Progenitor cell of endocrine pancreas (in vitro differentiated cells): ENCODE measurements at regions not wholly inside any gene's neighbourhood (a gene's known extent, or its start where the extent isn't known, plus 50 kb on each side); places are given as distances from the start of the nearest gene placed in this dataset.

Source experiments
- DNase-seq: peaks from one replicate; pipeline ENCODE4 v3.0.0; 2021; ENCODE audit warnings: low spot score; ENCODE audit not compliant: unreplicated experiment
- H3K27ac Mint-ChIP-seq: 2 replicates; pipeline ENCODE4 v1.8.0; 2021; ENCODE audit warnings: mild to moderate bottlenecking, moderate library complexity, mixed read lengths
- H3K27me3 Mint-ChIP-seq: 2 replicates; pipeline ENCODE4 v1.8.0; 2021; ENCODE audit warnings: mixed read lengths
- H3K36me3 Mint-ChIP-seq: 2 replicates; pipeline ENCODE4 v1.8.0; 2022; ENCODE audit warnings: mixed read lengths; ENCODE audit not compliant: insufficient read depth
- H3K4me1 Mint-ChIP-seq: 2 replicates; pipeline ENCODE4 v1.8.0; 2021; ENCODE audit warnings: low read depth, mixed read lengths
- H3K4me3 Mint-ChIP-seq: 2 replicates; pipeline ENCODE4 v1.8.0; 2021; ENCODE audit warnings: low read depth, mild to moderate bottlenecking, moderate library complexity, mixed read lengths
- H3K9me3 Mint-ChIP-seq: 2 replicates; pipeline ENCODE4 v1.8.0; 2021; ENCODE audit warnings: low read depth, mixed read lengths
- TF ChIP-seq, protein P1 (sequence below): fragments of 200-600 bp; sonication (generic); IDR thresholded peaks from one replicate; pipeline ENCODE4 v1.5.0; 2021; ENCODE audit warnings: antibody characterized with exemption, mild to moderate bottlenecking; ENCODE audit not compliant: unreplicated experiment

DNA sequence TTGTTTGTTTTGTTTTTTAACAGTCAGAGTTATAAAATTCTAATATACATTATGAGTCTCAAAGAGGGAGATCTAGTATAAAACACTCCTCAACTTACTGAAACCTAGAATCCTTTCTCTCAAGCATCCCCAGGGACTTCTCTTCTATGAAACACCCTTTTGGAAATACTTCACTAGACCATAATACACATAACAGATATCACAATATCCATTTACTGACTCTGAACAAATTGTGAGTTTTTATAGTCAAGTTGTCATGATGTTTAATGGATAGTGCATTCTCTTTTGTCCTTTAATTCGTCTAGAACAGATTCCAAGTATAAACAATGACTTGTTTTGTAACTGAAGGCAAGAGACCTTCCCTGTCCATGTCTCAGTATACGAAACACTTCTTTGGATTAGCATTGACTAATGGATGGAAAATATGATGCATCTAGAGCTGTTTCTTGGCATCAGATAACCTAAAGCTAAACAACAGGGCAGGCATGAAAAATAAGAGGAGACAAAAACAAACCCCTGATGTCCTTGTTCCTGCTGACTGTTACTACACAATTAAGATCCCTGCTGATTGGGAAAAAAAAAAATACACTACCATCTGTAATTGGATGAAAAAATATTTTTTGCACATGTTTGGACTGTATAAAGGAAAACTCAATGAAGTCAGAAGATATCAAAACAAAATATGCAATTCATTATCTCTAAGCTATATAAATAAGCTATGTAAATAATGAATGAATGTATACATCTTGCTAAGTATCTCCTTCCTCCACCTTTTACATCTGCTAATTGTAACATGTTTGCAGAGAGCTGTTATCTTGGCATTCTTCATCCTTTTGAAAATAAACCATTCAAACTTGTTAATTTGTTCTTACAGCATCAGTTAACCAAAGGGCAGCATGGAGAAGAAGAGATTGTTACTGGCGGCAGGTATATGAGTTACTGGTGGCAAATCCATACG is 214.2 kb downstream of the LACC1 start:
- DNase-seq, result no peak
- no peaks in the 10 kb centered on the region for H3K4me1 Mint-ChIP-seq
- H3K27me3 Mint-ChIP-seq, result no peaks in the 10 kb centered on the region
- H3K4me3 Mint-ChIP-seq, result no peak overlapping the region
- H3K27ac Mint-ChIP-seq, result no peak overlapping the region
- peaks cover 4% of the 10 kb centered on the region for H3K9me3 Mint-ChIP-seq
- no peaks in the 10 kb centered on the region for H3K36me3 Mint-ChIP-seq
- TF ChIP-seq, protein P1, sequence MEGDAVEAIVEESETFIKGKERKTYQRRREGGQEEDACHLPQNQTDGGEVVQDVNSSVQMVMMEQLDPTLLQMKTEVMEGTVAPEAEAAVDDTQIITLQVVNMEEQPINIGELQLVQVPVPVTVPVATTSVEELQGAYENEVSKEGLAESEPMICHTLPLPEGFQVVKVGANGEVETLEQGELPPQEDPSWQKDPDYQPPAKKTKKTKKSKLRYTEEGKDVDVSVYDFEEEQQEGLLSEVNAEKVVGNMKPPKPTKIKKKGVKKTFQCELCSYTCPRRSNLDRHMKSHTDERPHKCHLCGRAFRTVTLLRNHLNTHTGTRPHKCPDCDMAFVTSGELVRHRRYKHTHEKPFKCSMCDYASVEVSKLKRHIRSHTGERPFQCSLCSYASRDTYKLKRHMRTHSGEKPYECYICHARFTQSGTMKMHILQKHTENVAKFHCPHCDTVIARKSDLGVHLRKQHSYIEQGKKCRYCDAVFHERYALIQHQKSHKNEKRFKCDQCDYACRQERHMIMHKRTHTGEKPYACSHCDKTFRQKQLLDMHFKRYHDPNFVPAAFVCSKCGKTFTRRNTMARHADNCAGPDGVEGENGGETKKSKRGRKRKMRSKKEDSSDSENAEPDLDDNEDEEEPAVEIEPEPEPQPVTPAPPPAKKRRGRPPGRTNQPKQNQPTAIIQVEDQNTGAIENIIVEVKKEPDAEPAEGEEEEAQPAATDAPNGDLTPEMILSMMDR, result no peak

DNA sequence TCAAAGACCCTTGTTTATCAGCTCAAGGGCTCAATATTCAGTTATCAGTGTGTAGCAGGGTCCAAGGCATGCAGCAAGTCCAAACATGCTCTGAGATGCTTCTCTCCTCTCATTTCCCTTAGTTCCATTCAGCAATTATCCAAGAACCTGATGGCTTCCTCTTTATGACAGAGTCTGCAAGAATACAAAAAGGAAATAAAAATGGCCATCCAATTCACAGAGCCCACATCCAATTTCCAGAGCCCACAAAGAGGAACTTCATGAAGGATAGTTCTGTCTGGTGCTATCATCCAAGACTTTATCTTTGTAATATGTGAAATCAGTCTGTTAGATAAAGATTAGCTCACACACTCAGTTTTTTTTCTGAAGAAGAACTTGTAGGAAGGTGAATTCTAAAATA is 217.2 kb downstream of the LACC1 start:
- Mint-ChIP-seq H3K36me3 (peaks cover 1% of the 10 kb centered on the region), H3K27me3 (no peaks in the 10 kb centered on the region), H3K4me3 (no peak overlapping the region), H3K4me1 (no peaks in the 10 kb centered on the region), H3K9me3 (peaks cover 10% of the 10 kb centered on the region), H3K27ac (no peak overlapping the region)
- no peak for DNase-seq
- TF ChIP-seq, protein P1, result no peak

DNA sequence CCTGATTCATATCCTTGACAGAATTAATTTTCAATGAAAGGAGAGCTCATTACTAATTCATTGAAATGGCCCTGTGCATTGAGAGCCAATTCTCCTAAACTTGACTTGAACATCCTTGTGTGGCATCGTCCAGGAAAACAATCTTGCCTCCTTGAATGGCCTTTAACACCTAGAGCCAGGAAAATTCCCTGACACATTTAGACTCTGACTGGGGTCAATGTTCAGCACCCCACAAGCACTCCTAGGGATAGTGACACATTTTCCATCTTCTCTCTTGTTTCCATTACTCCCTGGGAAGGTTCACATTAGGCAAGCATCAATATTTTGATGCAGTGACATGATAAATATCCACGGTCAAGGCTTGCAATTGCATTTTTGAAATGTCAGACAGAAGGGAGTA is 218.9 kb downstream of the LACC1 start:
- Mint-ChIP-seq H3K4me1 (no peaks in the 10 kb centered on the region), H3K9me3 (peaks cover 16% of the 10 kb centered on the region), H3K4me3 (no peak overlapping the region), H3K36me3 (peaks cover 1% of the 10 kb centered on the region), H3K27ac (no peak overlapping the region), H3K27me3 (no peaks in the 10 kb centered on the region)
- no peak for DNase-seq
- TF ChIP-seq, protein P1, result no peak

DNA sequence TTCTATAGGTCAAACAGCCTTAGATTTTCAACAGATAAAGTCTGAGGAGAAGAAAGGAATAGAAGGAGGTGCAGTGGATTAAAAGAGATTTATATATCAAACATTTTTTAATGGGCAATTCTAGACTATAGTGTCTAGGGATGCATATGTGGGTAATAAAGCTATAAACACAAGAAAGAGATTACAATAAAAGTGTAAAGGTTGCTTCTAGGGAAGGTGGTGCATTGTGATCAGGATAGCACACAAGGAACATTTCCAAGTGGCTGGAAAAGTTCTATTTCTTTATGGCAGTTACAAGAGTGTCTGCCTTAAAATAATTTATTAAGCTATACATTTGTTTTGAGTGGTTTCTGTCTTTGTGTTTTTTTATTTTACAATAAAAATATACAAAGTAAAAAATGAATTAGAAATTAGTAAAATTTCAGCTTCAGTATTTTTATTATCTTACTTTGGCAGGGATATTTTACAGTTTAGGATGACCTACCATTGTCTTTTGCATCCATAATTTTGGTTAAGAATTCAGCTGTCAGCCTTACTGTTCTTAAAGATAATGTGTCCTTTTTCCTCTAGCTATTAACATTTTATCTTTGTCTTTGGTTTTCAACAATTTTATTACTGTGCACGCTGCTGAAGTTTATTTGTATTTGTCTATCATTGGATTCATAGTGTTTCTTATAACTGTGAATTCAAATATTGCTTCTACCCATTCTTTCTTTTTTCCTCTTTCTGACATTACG is 221.8 kb downstream of the LACC1 start:
- Mint-ChIP-seq H3K27me3 (peaks cover 2% of the 10 kb centered on the region), H3K27ac (no peak overlapping the region), H3K4me1 (peaks cover 2% of the 10 kb centered on the region), H3K4me3 (no peak overlapping the region), H3K36me3 (peaks cover 1% of the 10 kb centered on the region), H3K9me3 (peaks cover 16% of the 10 kb centered on the region)
- TF ChIP-seq, protein P1, result no peak
- DNase-seq, result no peak

DNA sequence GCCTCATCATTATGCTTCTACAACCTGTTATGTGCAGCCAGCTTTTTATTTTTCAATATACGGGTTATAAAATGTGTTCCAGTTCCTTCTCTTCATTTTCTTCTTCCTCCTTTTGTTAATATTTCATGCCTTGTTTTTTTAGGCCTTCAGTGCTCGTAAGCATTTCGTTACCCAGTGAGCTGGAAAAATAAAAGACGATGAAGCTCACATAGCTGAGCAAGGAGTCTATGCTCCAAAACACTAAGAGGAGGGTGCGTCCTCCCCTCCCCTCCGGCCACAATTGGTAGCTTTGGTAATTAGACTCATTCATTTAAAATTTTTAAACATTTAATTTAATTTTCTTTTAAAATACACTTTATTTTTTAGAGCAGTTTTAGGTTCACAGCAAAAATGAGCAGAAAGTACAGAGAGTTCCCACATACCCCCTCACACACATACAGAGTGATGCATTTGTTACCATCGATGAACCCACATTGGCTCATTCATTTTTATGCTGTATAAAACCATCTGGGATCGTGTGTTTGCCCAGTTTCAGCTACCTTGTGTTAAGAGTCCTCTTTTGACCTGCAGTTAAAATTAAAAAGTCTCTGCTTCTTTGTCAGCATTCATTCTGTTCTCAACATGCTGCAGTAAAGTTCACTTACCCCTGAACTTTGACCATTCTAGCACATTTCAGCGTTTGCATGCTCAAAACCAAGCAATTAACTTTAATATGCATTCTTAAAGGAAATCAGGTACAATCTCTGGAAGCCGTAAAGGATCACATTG is 223.9 kb downstream of the LACC1 start:
- peaks cover 1% of the 10 kb centered on the region for H3K36me3 Mint-ChIP-seq
- TF ChIP-seq, protein P1, result no peak
- no peak overlapping the region for H3K4me3 Mint-ChIP-seq
- H3K27ac Mint-ChIP-seq, result no peak overlapping the region
- peaks cover 16% of the 10 kb centered on the region for H3K9me3 Mint-ChIP-seq
- H3K4me1 Mint-ChIP-seq, result peaks cover 6% of the 10 kb centered on the region
- H3K27me3 Mint-ChIP-seq, result peaks cover 2% of the 10 kb centered on the region
- DNase-seq, result no peak
